ENCODE measurements at regions not wholly inside any gene's neighbourhood (a gene's known extent, or its start where the extent isn't known, plus 50 kb on each side); places are given as distances from the start of the nearest gene placed in this dataset.

- no peak for DNase-seq (ENCODE audit: low spot score)
These were observed 198.5 kb downstream of the SP3 start for GRCh38 chr2:173766537-173767289.

GRCh38 chr2:173770947-173771678, 194.1 kb downstream of the SP3 start:
- DNase-seq (ENCODE audit: low spot score): no peak

GRCh38 chr2:173772205-173772604, 193.0 kb downstream of the SP3 start:
- DNase-seq (ENCODE audit: low spot score): no peak

GRCh38 chr2:173773076-173773475, 192.1 kb downstream of the SP3 start:
- no peak for DNase-seq (ENCODE audit: low spot score)

- no peak for DNase-seq (ENCODE audit: low spot score)
These were observed 189.7 kb downstream of the SP3 start for GRCh38 chr2:173775440-173775839.

GRCh38 chr2:173782681-173783080, 182.5 kb downstream of the SP3 start:
- no peak for DNase-seq (ENCODE audit: low spot score)

- DNase-seq (ENCODE audit: low spot score): no peak
These were observed 181.8 kb downstream of the SP3 start for GRCh38 chr2:173783382-173783781.

GRCh38 chr2:173785813-173786212, 179.4 kb downstream of the SP3 start:
- DNase-seq (ENCODE audit: low spot score): no peak

GRCh38 chr2:173791502-173791901, 173.7 kb downstream of the SP3 start:
- no peak for DNase-seq (ENCODE audit: low spot score)

- DNase-seq (ENCODE audit: low spot score): no peak
These were observed 173.0 kb downstream of the SP3 start for GRCh38 chr2:173792166-173792565.

GRCh38 chr2:173792741-173793140, 172.4 kb downstream of the SP3 start:
- no peak for DNase-seq (ENCODE audit: low spot score)

- DNase-seq (ENCODE audit: low spot score): no peak
These were observed 171.2 kb downstream of the SP3 start for GRCh38 chr2:173793709-173794565.

GRCh38 chr2:173797586-173798263, 167.4 kb downstream of the SP3 start:
- DNase-seq (ENCODE audit: low spot score): no peak

GRCh38 chr2:173802518-173802917, 162.7 kb downstream of the SP3 start:
- DNase-seq (ENCODE audit: low spot score): no peak

- DNase-seq (ENCODE audit: low spot score): no peak
These were observed 161.7 kb downstream of the SP3 start for GRCh38 chr2:173803449-173803848.

- DNase-seq (ENCODE audit: low spot score): peak; percentile 32
These were observed 158.4 kb downstream of the SP3 start for GRCh38 chr2:173806761-173807160.

GRCh38 chr2:173808718-173809117, 156.5 kb downstream of the SP3 start:
- DNase-seq (ENCODE audit: low spot score): no peak

- no peak for DNase-seq (ENCODE audit: low spot score)
These were observed 152.9 kb downstream of the SP3 start for GRCh38 chr2:173812321-173812720.

GRCh38 chr2:173814306-173814705, 150.9 kb downstream of the SP3 start:
- no peak for DNase-seq (ENCODE audit: low spot score)

GRCh38 chr2:173815772-173816171, 149.4 kb downstream of the SP3 start:
- DNase-seq (ENCODE audit: low spot score): no peak

GRCh38 chr2:173817582-173817981, 147.6 kb downstream of the SP3 start:
- DNase-seq (ENCODE audit: low spot score): no peak

GRCh38 chr2:173818285-173818684, 146.9 kb downstream of the SP3 start:
- DNase-seq (ENCODE audit: low spot score): no peak

Measured in kidney tubule cell (primary cell).